ENCODE measurements at regions not wholly inside any gene's neighbourhood (a gene's known extent, or its start where the extent isn't known, plus 50 kb on each side); places are given as distances from the start of the nearest gene placed in this dataset.
"Not testable (repeated sequence)": the region's sequence is repeated elsewhere in the genome, so short reads cannot be mapped to it uniquely, and the experiment has no call there.

DNA sequence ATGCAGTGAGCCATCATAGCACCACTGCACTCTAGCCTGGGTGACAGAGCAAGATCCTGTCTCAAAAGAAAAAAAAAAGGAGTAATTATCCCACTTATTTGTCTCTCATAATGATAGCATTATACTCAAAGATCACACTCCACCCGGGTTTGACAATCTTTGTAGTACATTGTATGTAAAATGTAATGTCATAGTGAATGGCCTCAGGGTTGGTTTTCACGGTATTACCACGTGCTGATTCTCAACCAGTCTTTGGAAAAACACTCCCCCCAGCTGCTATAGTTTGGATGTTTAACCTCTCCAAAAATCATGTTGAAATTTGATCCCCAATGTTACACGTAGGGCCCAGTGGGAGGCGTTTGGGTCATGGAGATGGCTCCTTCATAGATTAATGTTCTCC, 402.4 kb upstream of the GRAMD2B start:
- DNase-seq (ENCODE audit: low read depth): no peak
- no peak overlapping the region for H3K4me3 ChIP-seq (ENCODE audit: low read depth, low read length)
- no peak for TF ChIP-seq CTCF (IDR thresholded peaks at IDR 0.05; ENCODE audit: low read depth, low read length, missing control alignments)
- in situ Hi-C loops (cut with HindIII; ENCODE audit: low sequenced_read_pairs): no loop called here

DNA sequence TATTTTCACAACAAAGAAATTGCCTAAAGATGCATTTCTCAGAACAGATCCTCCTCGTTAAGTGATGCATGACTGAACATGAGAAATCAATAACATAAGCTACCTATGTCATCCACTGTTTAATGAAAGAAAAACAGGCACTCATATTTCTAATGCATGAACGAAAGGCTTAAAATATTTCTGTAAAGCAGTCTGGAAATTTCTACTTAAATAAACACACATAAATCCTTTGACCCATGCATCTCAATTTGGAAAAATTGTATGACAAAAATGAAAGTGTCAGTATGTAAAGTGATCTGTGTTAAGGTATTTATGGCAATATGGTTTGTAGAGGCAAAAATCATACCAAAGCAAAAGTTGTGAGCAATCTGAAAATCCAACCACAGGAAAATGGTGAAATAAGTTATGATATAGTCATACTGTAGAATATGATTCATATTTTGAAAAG, 399.2 kb upstream of the GRAMD2B start:
- DNase-seq (ENCODE audit: low read depth): no peak
- no peak overlapping the region for H3K4me3 ChIP-seq (ENCODE audit: low read depth, low read length)
- in situ Hi-C loops (cut with HindIII; ENCODE audit: low sequenced_read_pairs): no loop called here
- TF ChIP-seq CTCF (IDR thresholded peaks at IDR 0.05; ENCODE audit: low read depth, low read length, missing control alignments): no peak

GRCh38 chr5:126027149-126027548, 396.1 kb upstream of the GRAMD2B start:
- no peak for TF ChIP-seq CTCF (IDR thresholded peaks at IDR 0.05; ENCODE audit: low read depth, low read length, missing control alignments)
- H3K4me3 ChIP-seq (ENCODE audit: low read depth, low read length): no peak overlapping the region
- DNase-seq (ENCODE audit: low read depth): no peak
- in situ Hi-C loops (cut with HindIII; ENCODE audit: low sequenced_read_pairs): no loop called here

- TF ChIP-seq CTCF (IDR thresholded peaks at IDR 0.05; ENCODE audit: low read depth, low read length, missing control alignments): no peak
- in situ Hi-C loops (cut with HindIII; ENCODE audit: low sequenced_read_pairs): no loop called here
- H3K4me3 ChIP-seq (ENCODE audit: low read depth, low read length): no peak overlapping the region
Measured at GRCh38 chr5:126027652-126028051, 395.6 kb upstream of the GRAMD2B start.

GRCh38 chr5:126028336-126028735, 394.9 kb upstream of the GRAMD2B start:
- TF ChIP-seq CTCF (IDR thresholded peaks at IDR 0.05; ENCODE audit: low read depth, low read length, missing control alignments): no peak

More at GRCh38 chr5:126027652-126028051, 395.6 kb upstream of the GRAMD2B start:
- DNase-seq (ENCODE audit: low read depth): no peak

GRCh38 chr5:126029282-126029681, 393.9 kb upstream of the GRAMD2B start:
- DNase-seq (ENCODE audit: low read depth); in situ Hi-C loops (cut with HindIII; ENCODE audit: low sequenced_read_pairs): not testable (repeated sequence)

More at GRCh38 chr5:126028336-126028735, 394.9 kb upstream of the GRAMD2B start:
- in situ Hi-C loops (cut with HindIII; ENCODE audit: low sequenced_read_pairs): no loop called here
- H3K4me3 ChIP-seq (ENCODE audit: low read depth, low read length): no peak overlapping the region
- no peak for DNase-seq (ENCODE audit: low read depth)

GRCh38 chr5:126030698-126031097, 392.5 kb upstream of the GRAMD2B start:
- no peak overlapping the region for H3K4me3 ChIP-seq (ENCODE audit: low read depth, low read length)
- DNase-seq (ENCODE audit: low read depth): no peak
- in situ Hi-C loops (cut with HindIII; ENCODE audit: low sequenced_read_pairs): no loop called here
- no peak for TF ChIP-seq CTCF (IDR thresholded peaks at IDR 0.05; ENCODE audit: low read depth, low read length, missing control alignments)

More at GRCh38 chr5:126029282-126029681, 393.9 kb upstream of the GRAMD2B start:
- not testable (repeated sequence) for H3K4me3 ChIP-seq (ENCODE audit: low read depth, low read length)
